ENCODE measurements at regions not wholly inside any gene's neighbourhood (a gene's known extent, or its start where the extent isn't known, plus 50 kb on each side); places are given as distances from the start of the nearest gene placed in this dataset.

DNA sequence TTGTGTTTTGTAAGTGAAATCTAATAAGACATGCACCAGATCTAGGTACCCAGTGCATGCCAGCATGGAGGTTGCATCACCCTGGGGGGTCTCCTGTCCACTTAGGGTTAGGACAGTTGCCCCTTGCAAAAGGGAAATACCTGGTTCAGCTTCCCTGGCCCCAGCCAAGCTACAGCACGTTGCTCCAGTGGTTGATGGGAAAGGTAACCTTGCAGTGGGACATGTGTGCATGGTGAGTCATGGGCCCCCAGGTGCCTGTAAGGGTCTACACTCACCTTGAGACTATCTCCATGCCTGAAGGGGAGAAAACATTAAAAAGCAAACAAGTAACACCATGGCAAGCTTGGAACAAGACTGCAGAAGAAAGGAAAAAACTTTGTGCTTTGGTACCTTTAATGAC, 143.9 kb downstream of the LSM5 start:
- DNase-seq (ENCODE audit: low read depth), result no peak

- DNase-seq (ENCODE audit: low read depth), result no peak
Observed at GRCh38 chr7:32336726-32337125, 153.5 kb downstream of the LSM5 start.

- no peak for DNase-seq (ENCODE audit: low read depth)
Observed at GRCh38 chr7:32335107-32335506, 155.1 kb downstream of the LSM5 start.

DNA sequence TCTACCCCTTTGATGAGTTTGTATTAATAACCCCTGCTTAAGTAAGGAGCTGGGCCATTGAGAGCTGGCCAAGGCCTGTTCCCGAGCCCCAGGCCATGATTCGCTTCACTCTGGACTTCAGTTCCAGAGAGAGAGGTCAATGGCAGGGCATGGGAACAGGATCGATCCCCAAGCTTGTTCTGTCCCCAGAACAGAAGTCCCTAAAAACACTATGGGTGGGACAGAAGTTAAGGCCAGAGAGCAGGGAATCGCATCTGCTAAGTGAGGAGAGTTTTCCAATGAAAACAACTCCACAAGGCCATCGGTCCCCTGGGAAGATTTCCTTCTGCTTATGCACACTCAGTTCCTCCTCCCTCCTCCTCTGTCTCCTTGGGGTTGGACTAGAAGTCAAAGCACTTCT, 159.6 kb downstream of the LSM5 start:
- no peak for DNase-seq (ENCODE audit: low read depth)

- DNase-seq (ENCODE audit: low read depth), result no peak
Observed at GRCh38 chr7:32326078-32326477, 164.1 kb downstream of the LSM5 start.

DNA sequence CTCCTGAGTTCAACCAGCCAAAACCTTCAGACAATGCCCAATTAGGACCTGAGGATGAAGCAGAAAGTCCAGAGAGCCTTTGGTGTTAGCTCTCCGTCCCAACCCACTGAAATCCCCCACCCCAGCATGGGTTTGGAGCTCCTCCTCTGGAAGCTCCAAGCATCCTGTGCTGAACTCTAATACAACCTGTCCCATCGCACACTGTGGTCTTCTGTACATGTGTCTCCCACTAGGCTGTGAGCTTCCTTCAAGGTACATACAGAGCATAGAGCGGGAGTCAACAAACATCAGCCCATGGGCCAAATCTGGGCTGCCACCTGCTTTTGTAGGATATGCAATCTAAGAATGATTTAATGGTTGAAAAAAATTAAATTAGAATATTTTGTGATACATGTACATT, 166.5 kb downstream of the LSM5 start:
- DNase-seq (ENCODE audit: low read depth), result no peak

DNA sequence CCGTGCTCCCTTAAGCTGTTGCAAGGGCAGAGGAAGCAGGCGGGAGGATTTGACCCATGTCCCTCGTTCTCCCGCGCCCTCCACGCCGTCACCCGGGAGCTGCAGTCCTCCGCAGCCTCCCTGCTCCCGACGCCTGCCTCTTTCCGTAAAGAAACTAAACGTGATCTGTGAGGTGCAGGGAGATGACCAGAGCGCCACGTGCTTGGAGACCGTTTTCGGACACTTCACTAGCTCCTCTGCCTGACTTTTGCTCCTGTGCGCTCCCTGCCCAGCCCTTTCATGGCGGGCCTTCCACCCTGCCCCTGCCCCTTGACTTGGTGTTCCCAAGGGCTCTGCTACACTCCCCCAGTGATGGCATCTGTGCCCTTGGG, 171.2 kb downstream of the LSM5 start:
- DNase-seq (ENCODE audit: low read depth), result no peak

GRCh38 chr7:32318300-32319011, 171.7 kb downstream of the LSM5 start:
- DNase-seq (ENCODE audit: low read depth), result no peak

- DNase-seq (ENCODE audit: low read depth), result no peak
Observed at GRCh38 chr7:32316839-32317238, 173.3 kb downstream of the LSM5 start.

DNA sequence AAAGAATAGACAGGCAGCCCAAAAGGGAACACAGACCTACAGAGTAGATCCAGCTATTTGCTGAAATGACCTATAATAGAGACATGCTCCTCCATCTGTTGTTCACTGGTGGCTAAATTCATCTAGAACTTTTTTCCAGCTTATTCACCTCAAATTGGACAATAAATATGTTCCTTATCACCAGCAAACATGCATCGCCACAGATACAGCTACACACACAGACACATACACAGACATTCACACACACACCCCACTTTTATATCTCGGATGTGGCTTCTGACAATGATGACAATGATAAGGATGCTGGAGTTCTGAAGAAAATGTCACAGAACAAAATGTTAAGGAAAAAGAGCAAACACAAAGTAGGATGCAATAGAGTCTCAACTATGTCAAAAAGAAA, 175.4 kb downstream of the LSM5 start:
- DNase-seq (ENCODE audit: low read depth), result no peak

GRCh38 chr7:32301427-32301826, 188.8 kb downstream of the LSM5 start:
- no peak for DNase-seq (ENCODE audit: low read depth)

- DNase-seq (ENCODE audit: low read depth), result no peak
Observed at GRCh38 chr7:32299133-32299702, 191.0 kb downstream of the LSM5 start.

GRCh38 chr7:32298408-32299132, 191.6 kb downstream of the LSM5 start:
- no peak for DNase-seq (ENCODE audit: low read depth)

DNA sequence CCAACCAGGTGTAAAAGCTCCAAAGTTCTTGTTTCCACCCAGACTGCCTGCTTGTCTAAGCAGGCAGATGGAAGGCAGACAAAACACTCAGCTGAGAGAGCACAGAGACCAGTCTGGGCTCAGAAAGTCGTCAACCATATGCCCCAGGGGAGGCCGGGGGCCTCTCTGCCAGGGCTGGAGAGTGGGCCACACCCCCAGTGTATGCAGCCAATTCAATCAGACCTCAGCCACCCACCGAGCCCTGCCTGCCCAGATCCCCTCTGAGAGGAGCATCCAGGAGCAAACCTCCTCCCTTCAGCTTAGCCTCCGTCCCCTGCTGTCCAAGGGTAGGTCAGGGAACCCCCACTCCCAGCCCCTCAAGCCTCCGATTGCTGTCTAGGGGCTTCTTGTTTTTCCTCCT, 196.3 kb downstream of the LSM5 start:
- DNase-seq (ENCODE audit: low read depth), result no peak

GRCh38 chr7:32289651-32290414, 200.3 kb downstream of the LSM5 start:
- DNase-seq (ENCODE audit: low read depth), result no peak

DNA sequence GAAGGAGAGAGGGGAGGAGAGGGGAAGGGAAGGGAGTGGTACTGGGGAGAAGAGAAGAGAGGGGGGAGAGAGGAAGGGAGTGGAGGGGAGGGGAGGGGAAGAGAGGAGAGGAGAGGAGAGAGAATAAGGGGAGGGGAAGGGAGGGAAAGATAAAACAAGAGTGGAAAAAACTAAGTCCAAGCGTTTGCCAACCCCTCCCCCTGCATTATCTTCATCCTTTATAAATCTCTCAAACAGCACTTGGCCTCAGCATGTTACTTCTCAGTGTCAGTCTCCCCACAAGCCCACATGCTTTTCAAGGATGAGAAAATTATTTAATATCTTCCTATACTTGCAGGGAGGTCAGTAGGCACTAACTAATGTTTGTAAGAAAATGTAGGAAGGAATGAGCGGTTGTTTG, 204.5 kb downstream of the LSM5 start:
- no peak for DNase-seq (ENCODE audit: low read depth)

DNA sequence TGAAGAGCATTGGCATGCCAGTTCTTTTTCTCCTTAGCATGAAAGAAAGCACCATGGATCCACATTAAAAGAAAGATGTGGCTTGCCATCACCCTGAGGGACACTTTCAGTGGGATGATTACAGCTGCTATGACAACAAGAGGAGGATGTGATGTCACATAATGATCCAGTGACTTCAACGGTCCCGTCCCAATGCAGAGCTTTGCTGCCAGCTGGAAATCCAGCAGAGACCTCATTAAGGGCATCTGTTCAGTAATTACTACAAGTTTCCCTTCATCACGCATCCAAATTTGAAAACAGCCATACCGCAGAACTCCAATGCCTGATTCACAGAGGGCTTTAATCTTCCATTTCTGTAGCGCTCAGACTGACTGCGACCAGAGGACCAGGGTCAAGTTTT, 206.6 kb downstream of the LSM5 start:
- no peak for DNase-seq (ENCODE audit: low read depth)

- no peak for DNase-seq (ENCODE audit: low read depth)
Observed at GRCh38 chr7:32279500-32279899, 209.3 kb upstream of the PDE1C start.

DNA sequence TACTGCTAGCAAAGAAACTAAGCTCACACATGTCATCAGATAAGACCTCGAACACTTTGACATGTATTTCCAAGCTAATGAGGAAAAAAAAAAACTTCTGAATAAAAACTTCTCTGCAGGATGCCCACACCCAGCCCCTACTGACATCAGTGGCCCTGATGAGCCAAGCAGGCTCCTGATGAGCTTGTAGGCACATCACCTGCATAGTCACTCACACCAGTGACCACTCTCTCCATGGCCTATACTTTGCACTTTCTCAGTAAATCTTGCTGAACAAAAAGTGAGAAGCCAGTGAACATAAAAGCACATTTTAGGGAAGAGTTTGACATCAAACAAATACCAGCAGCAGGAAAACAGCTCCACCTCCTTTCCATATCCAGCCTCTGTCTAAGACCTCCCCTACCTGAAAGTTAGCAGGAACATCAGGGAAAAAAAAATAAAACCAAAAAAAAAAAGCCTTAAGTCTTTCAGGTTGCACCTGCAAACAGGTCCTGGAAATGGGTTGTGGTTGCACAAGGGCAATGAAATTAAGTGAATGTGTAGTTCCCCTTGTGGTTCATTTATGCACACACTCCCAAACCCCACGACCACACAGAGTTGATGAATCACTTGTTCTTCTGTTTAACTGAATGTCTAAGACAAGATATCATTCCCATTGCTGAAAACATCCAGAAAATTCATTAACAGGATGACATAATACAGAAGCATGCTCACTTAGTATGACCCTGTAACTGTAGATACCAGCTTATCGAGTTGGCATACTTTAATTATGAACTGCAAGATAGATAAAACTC, 205.2 kb upstream of the PDE1C start:
- no peak for DNase-seq (ENCODE audit: low read depth)

DNA sequence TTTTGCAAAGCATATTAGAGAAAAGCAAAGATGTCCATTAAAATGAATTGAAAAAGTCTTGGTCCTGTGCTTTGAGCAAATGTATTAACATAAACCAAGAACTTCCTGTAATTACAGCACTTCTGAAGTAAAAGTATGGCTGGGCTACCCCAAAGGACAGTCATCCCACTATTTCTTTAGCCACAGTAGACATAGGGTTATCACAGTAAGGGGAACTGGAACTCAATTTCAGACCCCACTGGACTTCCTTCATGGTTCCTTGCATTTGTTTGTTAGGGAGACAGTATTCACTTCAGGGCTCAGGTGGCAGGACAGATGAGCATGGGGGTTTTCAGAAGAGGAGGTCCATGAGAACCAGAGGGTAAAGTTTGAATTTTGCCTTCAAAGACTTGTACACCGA, 203.1 kb upstream of the PDE1C start:
- DNase-seq (ENCODE audit: low read depth), result no peak

DNA sequence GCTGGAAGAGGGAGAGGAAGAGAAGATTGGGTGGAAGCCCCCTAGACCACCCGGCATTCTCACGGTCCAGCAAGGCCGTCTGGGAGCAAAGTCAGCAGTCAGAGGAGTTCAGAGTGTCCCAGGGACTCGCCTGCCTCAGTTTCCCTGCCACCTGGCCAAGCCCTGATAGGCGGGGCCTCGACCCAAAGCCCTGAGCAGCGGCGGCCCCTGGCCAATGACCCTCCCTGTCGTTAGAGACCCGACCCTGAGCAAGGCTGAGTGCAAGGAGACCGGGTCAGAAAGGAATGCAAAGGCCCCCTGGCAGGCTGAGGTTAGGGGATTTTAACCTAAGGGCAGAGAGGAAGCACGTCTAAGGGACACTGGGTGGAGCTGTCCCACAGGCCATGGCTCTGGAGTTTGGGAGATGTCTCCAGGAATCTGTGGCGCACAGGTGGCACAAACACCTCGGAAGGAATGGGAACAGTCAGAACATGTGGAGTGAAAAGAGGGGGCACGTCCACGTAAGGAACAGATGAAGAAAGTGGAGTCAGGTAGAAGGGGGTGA, 196.8 kb upstream of the PDE1C start:
- no peak for DNase-seq (ENCODE audit: low read depth)

Measured in T follicular helper cell (primary cell).